T-helper 17 cell (primary cell): ENCODE measurements at regions not wholly inside any gene's neighbourhood (a gene's known extent, or its start where the extent isn't known, plus 50 kb on each side); places are given as distances from the start of the nearest gene placed in this dataset.
"Not testable (repeated sequence)": the region's sequence is repeated elsewhere in the genome, so short reads cannot be mapped to it uniquely, and the experiment has no call there.

Source experiments
- ATAC-seq: fragments of 150-1000 bp; cut with Tn5 transposase; 2 replicates; pipeline ENCODE4 v1.10.0; 2021; ENCODE audit warnings: mild to moderate bottlenecking, moderate library complexity
- DNase-seq, 3 donors: peaks; one replicate each; pipeline versions ENCODE4 v3.0.0 to v3.0.0-alpha.2; 2020 to 2021
- H3K9me3 ChIP-seq: one replicate; pipeline ENCODE4 v1.7.0; 2013; ENCODE audit warnings: low read length, mild to moderate bottlenecking; ENCODE audit not compliant: control insufficient read depth, poor library complexity, severe bottlenecking
- H3K27ac Mint-ChIP-seq: one replicate; pipeline ENCODE4 v1.8.0; 2022; ENCODE audit warnings: mild to moderate bottlenecking, moderate library complexity, mixed read lengths
- H3K27me3 Mint-ChIP-seq: one replicate; pipeline ENCODE4 v1.8.0; 2022; ENCODE audit warnings: mixed read lengths
- H3K36me3 Mint-ChIP-seq: one replicate; pipeline ENCODE4 v1.8.0; 2022; ENCODE audit warnings: low read depth, mixed read lengths
- H3K4me1 Mint-ChIP-seq: one replicate; pipeline ENCODE4 v1.8.0; 2022; ENCODE audit warnings: mild to moderate bottlenecking, mixed read lengths
- H3K4me3 Mint-ChIP-seq: one replicate; pipeline ENCODE4 v1.8.0; 2022; ENCODE audit warnings: mild to moderate bottlenecking, moderate library complexity, mixed read lengths

- H3K9me3 ChIP-seq, result no peaks in the 10 kb centered on the region
- H3K27me3 Mint-ChIP-seq, result no peaks in the 10 kb centered on the region
Observed at GRCh38 chr18:55739488-55739887, 151.5 kb upstream of the TCF4 start.

DNA sequence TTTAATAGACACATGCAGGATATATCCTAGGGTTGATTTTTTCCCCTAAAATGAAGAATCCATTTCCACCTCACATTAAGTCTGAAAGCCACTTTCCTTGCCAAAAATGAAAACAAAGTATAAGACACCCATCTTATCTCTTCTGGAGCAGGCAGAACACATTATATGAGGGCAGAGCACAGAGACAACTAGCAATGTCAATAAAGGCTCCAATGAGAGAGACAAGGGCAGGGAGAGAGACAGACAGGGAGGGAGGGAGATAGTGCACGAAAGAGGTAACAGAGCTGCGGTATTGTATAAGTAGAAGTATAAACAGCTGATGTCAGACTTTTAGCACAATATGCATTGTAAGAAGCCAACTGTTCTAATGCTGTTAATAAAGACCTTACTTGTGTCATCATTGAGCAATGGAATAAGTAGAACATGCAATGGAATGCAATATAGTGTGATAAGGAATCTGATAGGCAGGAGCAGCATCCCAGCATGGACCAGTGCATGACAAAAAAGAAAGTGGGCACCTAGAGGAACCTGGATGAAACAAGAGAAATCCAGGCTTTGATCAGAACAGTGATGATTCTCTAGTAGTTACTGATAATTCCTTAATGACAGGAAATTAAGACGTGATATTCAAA, 150.6 kb upstream of the TCF4 start:
- no peaks in the 10 kb centered on the region for H3K9me3 ChIP-seq
- no peaks in the 10 kb centered on the region for H3K36me3 Mint-ChIP-seq
- DNase-seq (no peak), ATAC-seq (no peak)
- H3K4me3 Mint-ChIP-seq, result no peak overlapping the region
- H3K27me3 Mint-ChIP-seq, result no peaks in the 10 kb centered on the region
- H3K4me1 Mint-ChIP-seq, result no peaks in the 10 kb centered on the region
- no peak overlapping the region for H3K27ac Mint-ChIP-seq

More at GRCh38 chr18:55739488-55739887, 151.5 kb upstream of the TCF4 start:
- no peak for DNase-seq
- H3K4me1 Mint-ChIP-seq, result no peaks in the 10 kb centered on the region
- H3K27ac Mint-ChIP-seq, result no peak overlapping the region
- no peaks in the 10 kb centered on the region for H3K36me3 Mint-ChIP-seq
- no peak overlapping the region for H3K4me3 Mint-ChIP-seq
- ATAC-seq, result no peak

GRCh38 chr18:55737781-55738468, 149.9 kb upstream of the TCF4 start:
- no peaks in the 10 kb centered on the region for H3K9me3 ChIP-seq
- ATAC-seq (no peak), DNase-seq (no peak)
- Mint-ChIP-seq H3K27ac (no peak overlapping the region), H3K4me1 (no peaks in the 10 kb centered on the region), H3K4me3 (no peak overlapping the region), H3K36me3 (no peaks in the 10 kb centered on the region), H3K27me3 (no peaks in the 10 kb centered on the region)

DNA sequence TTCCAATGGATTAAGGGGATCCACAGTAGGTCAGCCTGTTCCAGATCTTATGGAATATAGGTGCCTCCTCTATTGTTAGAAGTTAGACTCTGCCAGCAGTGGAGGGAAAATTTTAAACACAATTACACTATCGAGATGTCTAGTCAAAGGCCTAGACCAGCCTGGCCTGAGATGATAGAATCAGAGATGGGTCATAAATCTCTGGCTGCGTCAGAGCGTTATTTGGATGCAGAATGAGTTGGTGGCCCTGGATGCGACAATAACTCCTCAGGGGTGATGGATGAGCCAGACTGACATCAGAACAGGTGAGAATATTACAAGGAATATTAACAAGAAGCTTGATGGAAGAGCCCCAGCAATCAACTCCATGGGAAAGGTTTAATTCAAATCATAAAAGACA, 149.3 kb upstream of the TCF4 start:
- no peak overlapping the region for H3K27ac Mint-ChIP-seq
- ATAC-seq (no peak), DNase-seq (no peak)
- no peaks in the 10 kb centered on the region for H3K9me3 ChIP-seq
- H3K36me3 Mint-ChIP-seq, result no peaks in the 10 kb centered on the region
- H3K4me1 Mint-ChIP-seq, result no peaks in the 10 kb centered on the region
- no peaks in the 10 kb centered on the region for H3K27me3 Mint-ChIP-seq
- H3K4me3 Mint-ChIP-seq, result no peak overlapping the region

DNA sequence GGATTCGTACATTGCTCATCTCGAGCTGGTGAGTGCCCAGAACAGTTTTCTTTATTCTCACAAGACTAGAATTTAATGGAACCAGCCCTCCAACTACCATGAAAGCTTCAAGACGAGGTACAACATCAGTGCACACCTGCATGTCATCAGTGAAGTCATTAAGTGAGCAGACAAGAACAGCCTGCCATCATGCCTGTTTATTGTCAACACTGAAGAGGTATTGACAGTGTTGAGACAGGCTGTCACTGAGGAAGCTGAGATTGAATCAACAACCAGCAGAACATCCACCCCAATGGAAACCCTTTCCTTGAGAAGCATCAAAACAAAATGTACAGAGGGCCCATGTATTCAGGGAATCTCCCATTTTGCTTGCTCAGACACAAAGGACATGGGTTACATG, 148.0 kb upstream of the TCF4 start:
- no peaks in the 10 kb centered on the region for H3K4me1 Mint-ChIP-seq

GRCh38 chr18:55735199-55735855, 147.3 kb upstream of the TCF4 start:
- Mint-ChIP-seq H3K27ac (no peak overlapping the region), H3K27me3 (no peaks in the 10 kb centered on the region), H3K36me3 (no peaks in the 10 kb centered on the region), H3K4me3 (no peak overlapping the region), H3K4me1 (no peaks in the 10 kb centered on the region)
- no peaks in the 10 kb centered on the region for H3K9me3 ChIP-seq
- DNase-seq, result no peak
- ATAC-seq, result no peak

More for the DNA sequence above, 148.0 kb upstream of the TCF4 start:
- no peaks in the 10 kb centered on the region for H3K9me3 ChIP-seq
- no peak for DNase-seq
- Mint-ChIP-seq H3K27me3 (no peaks in the 10 kb centered on the region), H3K4me3 (no peak overlapping the region), H3K27ac (no peak overlapping the region), H3K36me3 (no peaks in the 10 kb centered on the region)
- no peak for ATAC-seq

- Mint-ChIP-seq H3K27ac (no peak overlapping the region), H3K36me3 (no peaks in the 10 kb centered on the region), H3K4me3 (no peak overlapping the region), H3K4me1 (no peaks in the 10 kb centered on the region), H3K27me3 (no peaks in the 10 kb centered on the region)
- ATAC-seq, result no peak
- no peak for DNase-seq
- no peaks in the 10 kb centered on the region for H3K9me3 ChIP-seq
Observed at GRCh38 chr18:55732227-55733106, 144.5 kb upstream of the TCF4 start.

DNA sequence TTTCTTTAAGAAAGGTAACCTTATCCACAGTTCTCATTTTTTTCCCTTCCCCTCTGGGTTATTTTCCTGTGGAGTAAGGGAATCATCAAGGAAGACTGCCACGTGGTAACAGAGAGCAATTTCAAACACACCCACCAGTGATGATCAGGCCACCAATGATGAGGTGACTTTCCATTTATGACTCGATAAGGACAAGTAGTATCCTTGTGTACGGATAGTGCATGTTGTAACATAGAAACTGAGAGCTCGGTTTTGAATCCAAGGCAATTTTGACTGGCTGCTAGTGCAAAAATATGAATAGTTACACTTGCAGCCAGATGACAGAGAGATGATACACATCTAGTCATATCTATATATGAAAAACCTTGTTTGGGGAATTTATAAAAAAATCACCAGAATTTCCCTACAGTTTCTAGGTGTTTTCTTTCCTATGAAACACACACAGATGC, 143.6 kb upstream of the TCF4 start:
- DNase-seq (no peak), ATAC-seq (no peak)
- no peak overlapping the region for H3K4me3 Mint-ChIP-seq
- H3K36me3 Mint-ChIP-seq, result no peaks in the 10 kb centered on the region
- H3K27me3 Mint-ChIP-seq, result no peaks in the 10 kb centered on the region
- no peak overlapping the region for H3K27ac Mint-ChIP-seq
- H3K9me3 ChIP-seq, result no peaks in the 10 kb centered on the region
- H3K4me1 Mint-ChIP-seq, result no peaks in the 10 kb centered on the region

DNA sequence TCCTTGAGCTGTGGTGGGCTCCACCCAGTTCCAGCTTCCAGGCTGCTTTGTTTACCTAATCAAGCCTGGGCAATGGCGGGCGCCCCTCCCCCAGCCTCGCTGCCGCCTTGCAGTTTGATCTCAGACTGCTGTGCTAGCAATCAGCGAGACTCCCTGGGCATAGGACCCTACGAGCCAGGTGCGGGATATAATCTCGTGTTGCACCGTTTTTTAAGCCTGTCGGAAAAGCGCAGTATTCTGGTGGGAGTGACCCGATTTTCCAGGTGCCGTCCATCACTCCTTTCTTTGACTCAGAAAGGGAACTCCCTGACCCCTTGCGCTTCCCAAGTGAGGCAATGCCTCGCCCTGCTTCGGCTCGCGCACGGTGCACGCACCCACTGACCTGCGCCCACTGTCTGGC, 133.0 kb upstream of the TCF4 start:
- not testable (repeated sequence) for H3K36me3 Mint-ChIP-seq, H3K9me3 ChIP-seq, H3K27ac Mint-ChIP-seq, DNase-seq, H3K4me1 Mint-ChIP-seq, H3K4me3 Mint-ChIP-seq, H3K27me3 Mint-ChIP-seq, ATAC-seq

GRCh38 chr18:55713707-55714106, 125.7 kb upstream of the TCF4 start:
- Mint-ChIP-seq H3K4me3 (no peak overlapping the region), H3K4me1 (no peaks in the 10 kb centered on the region), H3K36me3 (no peaks in the 10 kb centered on the region), H3K27ac (no peak overlapping the region), H3K27me3 (no peaks in the 10 kb centered on the region)
- ATAC-seq, result no peak
- H3K9me3 ChIP-seq, result peaks cover 3% of the 10 kb centered on the region
- no peak for DNase-seq

DNA sequence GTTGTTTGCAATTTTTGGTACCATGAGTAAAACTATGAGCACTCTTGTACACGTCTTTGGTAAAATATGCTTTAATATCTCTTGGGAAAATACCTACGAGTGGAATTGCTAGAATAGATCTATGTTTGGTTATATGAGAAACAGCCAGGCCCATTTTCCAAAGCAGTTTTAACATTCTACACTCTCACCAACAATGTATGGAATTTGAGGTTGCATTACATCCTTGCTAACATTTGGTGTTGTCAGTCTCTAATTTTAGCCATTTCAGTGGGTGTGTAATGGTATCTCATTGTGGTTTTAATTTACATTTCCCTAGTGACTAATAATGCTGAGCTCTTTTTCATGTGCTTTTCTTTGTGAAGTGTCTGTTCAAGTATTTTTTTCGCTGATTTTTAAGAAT, 118.9 kb upstream of the TCF4 start:
- H3K27ac Mint-ChIP-seq, result no peak overlapping the region
- no peak overlapping the region for H3K4me3 Mint-ChIP-seq
- H3K36me3 Mint-ChIP-seq, result no peaks in the 10 kb centered on the region
- no peaks in the 10 kb centered on the region for H3K27me3 Mint-ChIP-seq
- no peaks in the 10 kb centered on the region for H3K9me3 ChIP-seq
- no peak for DNase-seq
- H3K4me1 Mint-ChIP-seq, result no peaks in the 10 kb centered on the region
- ATAC-seq, result no peak

DNA sequence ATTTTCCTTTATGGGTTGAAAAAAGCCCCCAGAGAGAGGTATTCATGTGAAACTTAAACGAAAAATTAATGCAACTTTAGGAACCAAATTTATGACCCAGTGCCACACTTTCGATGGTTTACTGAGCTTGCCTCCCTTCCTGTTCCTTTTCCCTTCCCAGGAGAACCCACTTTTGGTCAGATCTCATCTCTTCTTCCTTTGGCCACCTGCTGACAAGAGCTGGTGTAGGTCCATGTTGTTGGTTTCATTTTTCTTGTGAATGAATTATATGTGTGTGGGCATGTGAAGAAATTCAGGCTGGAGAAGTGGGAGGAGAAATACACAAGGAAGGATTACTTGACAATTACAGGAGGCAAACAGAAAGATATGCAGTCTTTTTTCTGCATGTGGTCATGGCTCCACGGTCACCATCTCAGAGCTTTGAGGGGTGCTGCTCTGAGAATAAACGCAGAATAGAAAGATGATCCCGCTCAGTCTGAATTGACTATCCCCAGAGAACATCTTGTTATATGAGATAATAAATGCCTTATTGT, 111.3 kb upstream of the TCF4 start:
- Mint-ChIP-seq H3K36me3 (no peaks in the 10 kb centered on the region), H3K27ac (no peak overlapping the region), H3K27me3 (no peaks in the 10 kb centered on the region), H3K4me3 (no peak overlapping the region), H3K4me1 (no peaks in the 10 kb centered on the region)
- ATAC-seq (no peak), DNase-seq (no peak)
- H3K9me3 ChIP-seq, result no peaks in the 10 kb centered on the region

- no peak for ATAC-seq
- Mint-ChIP-seq H3K27ac (no peak overlapping the region), H3K36me3 (no peaks in the 10 kb centered on the region), H3K27me3 (no peaks in the 10 kb centered on the region), H3K4me3 (no peak overlapping the region), H3K4me1 (no peaks in the 10 kb centered on the region)
- no peak for DNase-seq
- no peaks in the 10 kb centered on the region for H3K9me3 ChIP-seq
Observed at GRCh38 chr18:55696811-55697210, 108.8 kb upstream of the TCF4 start.
